ENCODE measurements at regions not wholly inside any gene's neighbourhood (a gene's known extent, or its start where the extent isn't known, plus 50 kb on each side); places are given as distances from the start of the nearest gene placed in this dataset.
"Not testable (repeated sequence)": the region's sequence is repeated elsewhere in the genome, so short reads cannot be mapped to it uniquely, and the experiment has no call there.

GRCh38 chr12:59345406-59345805, 250.4 kb upstream of the SLC16A7 start:
- no peak for DNase-seq (ENCODE audit: low spot score)

GRCh38 chr12:59344224-59344623, 251.6 kb upstream of the SLC16A7 start:
- no peak for DNase-seq (ENCODE audit: low spot score)

- DNase-seq (ENCODE audit: low spot score), result no peak
Measured at GRCh38 chr12:59329462-59329861, 266.4 kb upstream of the SLC16A7 start.

GRCh38 chr12:59328395-59329075, 267.3 kb upstream of the SLC16A7 start:
- DNase-seq (ENCODE audit: low spot score), result not testable (repeated sequence)

GRCh38 chr12:59326457-59326856, 269.4 kb upstream of the SLC16A7 start:
- DNase-seq (ENCODE audit: low spot score), result not testable (repeated sequence)

- DNase-seq (ENCODE audit: low spot score), result no peak
Measured at GRCh38 chr12:59322473-59322872, 273.4 kb upstream of the SLC16A7 start.

GRCh38 chr12:59321278-59321677, 274.6 kb upstream of the SLC16A7 start:
- DNase-seq (ENCODE audit: low spot score), result no peak

- DNase-seq (ENCODE audit: low spot score), result no peak
Measured at GRCh38 chr12:59320112-59320511, 275.7 kb upstream of the SLC16A7 start.

- no peak for DNase-seq (ENCODE audit: low spot score)
Measured at GRCh38 chr12:59318940-59319339, 276.9 kb upstream of the SLC16A7 start.

GRCh38 chr12:59317598-59317997, 278.2 kb upstream of the SLC16A7 start:
- DNase-seq (ENCODE audit: low spot score), result no peak

- DNase-seq (ENCODE audit: low spot score), result no peak
Measured at GRCh38 chr12:59316938-59317337, 278.9 kb upstream of the SLC16A7 start.

GRCh38 chr12:59316354-59316753, 279.5 kb upstream of the SLC16A7 start:
- not testable (repeated sequence) for DNase-seq (ENCODE audit: low spot score)

- DNase-seq (ENCODE audit: low spot score), result no peak
Measured at GRCh38 chr12:59314209-59314608, 281.6 kb upstream of the SLC16A7 start.

GRCh38 chr12:59304077-59304721, 291.6 kb upstream of the SLC16A7 start:
- no peak for DNase-seq (ENCODE audit: low spot score)

- no peak for DNase-seq (ENCODE audit: low spot score)
Measured at GRCh38 chr12:59298296-59298695, 297.5 kb upstream of the SLC16A7 start.

- DNase-seq (ENCODE audit: low spot score), result no peak
Measured at GRCh38 chr12:59294221-59294620, 301.6 kb upstream of the SLC16A7 start.

GRCh38 chr12:59282999-59283398, 312.8 kb upstream of the SLC16A7 start:
- no peak for DNase-seq (ENCODE audit: low spot score)

- DNase-seq (ENCODE audit: low spot score), result not testable (repeated sequence)
Measured at GRCh38 chr12:59273561-59273960, 322.3 kb upstream of the SLC16A7 start.

GRCh38 chr12:59268295-59268809, 327.5 kb upstream of the SLC16A7 start:
- no peak for DNase-seq (ENCODE audit: low spot score)

- no peak for DNase-seq (ENCODE audit: low spot score)
Measured at GRCh38 chr12:59260202-59260601, 335.6 kb upstream of the SLC16A7 start.

- no peak for DNase-seq (ENCODE audit: low spot score)
Measured at GRCh38 chr12:59252731-59253130, 332.4 kb upstream of the LRIG3 start.

- DNase-seq (ENCODE audit: low spot score), result no peak
Measured at GRCh38 chr12:59250766-59251165, 330.5 kb upstream of the LRIG3 start.

GRCh38 chr12:59240048-59240447, 319.7 kb upstream of the LRIG3 start:
- DNase-seq (ENCODE audit: low spot score), result no peak

- DNase-seq (ENCODE audit: low spot score), result no peak
Measured at GRCh38 chr12:59234391-59234790, 314.1 kb upstream of the LRIG3 start.

Data from HuH-7 (cell line).